K562 (cell line): ENCODE measurements at regions not wholly inside any gene's neighbourhood (a gene's known extent, or its start where the extent isn't known, plus 50 kb on each side); places are given as distances from the start of the nearest gene placed in this dataset.

Experiments used
- ATAC-seq: fragments of 200-7000 bp; cut with Tn5 transposase; 3 replicates; pipeline ENCODE4 v1.9.1; 2020; ENCODE audit warnings: moderate library complexity
- BruUV-seq: library from RNA; stranded (reverse); fragments of 400-500 nt; replicated peaks from 2 replicates; lab custom pipeline; 2021; lab: Mats Ljungman, UMichigan
- CTCF ChIA-PET: fragments of 300-600 bp; formaldehyde crosslinking; extraction: SDS; loops from one replicate; lab custom pipeline; 2021; ENCODE audit warnings: low intra/inter-chr PET ratio; lab: Yijun Ruan, JAX
- POLR2A ChIA-PET: fragments of 300-600, 350-650 bp; sonication (Branson Sonifier 250); formaldehyde crosslinking; extraction: SDS; loops from one replicate; lab custom pipeline; 2021; ENCODE audit warnings: antibody characterized with exemption, inconsistent platforms; lab: Yijun Ruan, JAX
- DNase-seq, 4 experiments: peaks; one replicate each; pipeline versions ENCODE4 v3.0.0 to v3.0.0-alpha.2; 2011 to 2018; ENCODE audit warnings: low spot score in 3 of 4, mixed read lengths in 3 of 4; ENCODE audit errors: extremely low read depth in 1 of 4
- FAIRE-seq: peaks from 2 replicates; lab custom pipeline; 2011; peaks lifted over from hg19 to GRCh38; lab: Jason Lieb, UNC
- H2AFZ ChIP-seq: 2 replicates; pipeline ENCODE4 v1.6.0; 2011; ENCODE audit warnings: low read depth, low read length, control low read depth, inconsistent platforms
- H3K27ac ChIP-seq: fragments of 200-600 bp; 3 replicates; pipeline ENCODE4 v1.8.0; 2011; ENCODE audit warnings: low read depth, mild to moderate bottlenecking, control low read depth, inconsistent platforms, low read length, moderate library complexity, mixed read lengths; ENCODE audit errors: extremely low read depth
- H3K27me3 ChIP-seq, 2 experiments: fragments of 300-600 bp in 1 of 2; 2 replicates in 1 of 2; 3 replicates in 1 of 2; pipeline versions ENCODE4 v1.6.0 to v1.8.0; 2011; ENCODE audit warnings: inconsistent platforms in 2 of 2, low read length in 2 of 2, mild to moderate bottlenecking in 1 of 2, mixed read lengths in 1 of 2, moderate library complexity in 1 of 2; ENCODE audit not compliant: control insufficient read depth in 2 of 2, insufficient read depth in 2 of 2
- H3K36me3 ChIP-seq: fragments of 300-600 bp; 3 replicates; pipeline ENCODE4 v1.8.0; 2011; ENCODE audit warnings: mild to moderate bottlenecking, low read length, inconsistent platforms; ENCODE audit not compliant: control insufficient read depth, insufficient read depth
- H3K4me1 ChIP-seq, 2 experiments: fragments of 200-600 bp in 1 of 2; replicated peaks in 1 of 2; 2 replicates in 1 of 2; 3 replicates in 1 of 2; pipeline versions ENCODE4 v1.5.1 to v1.8.0; 2011; ENCODE audit warnings: inconsistent platforms in 2 of 2, low read length in 2 of 2, mild to moderate bottlenecking in 1 of 2, mixed read lengths in 1 of 2, moderate library complexity in 1 of 2; ENCODE audit not compliant: control insufficient read depth in 2 of 2, insufficient read depth in 2 of 2
- H3K4me2 ChIP-seq: 2 replicates; pipeline ENCODE4 v1.6.1; 2011; ENCODE audit warnings: low read length, control low read depth, inconsistent platforms, mixed read lengths; ENCODE audit not compliant: insufficient read depth
- H3K4me3 ChIP-seq: fragments of 200-600 bp; sonication (generic), shearing (Covaris generic); 2 replicates; pipeline ENCODE4 v1.5.1; 2016; ENCODE audit warnings: control low read depth, inconsistent platforms
- H3K79me2 ChIP-seq: fragments of 200-600 bp; 3 replicates; pipeline ENCODE4 v1.8.0; 2011; ENCODE audit warnings: low read length, inconsistent platforms; ENCODE audit not compliant: control insufficient read depth, insufficient read depth
- H3K9ac ChIP-seq, 2 experiments: 2 replicates each; pipeline versions ENCODE4 v1.6.0 to v1.6.1; 2011; ENCODE audit warnings: low read depth in 2 of 2, low read length in 2 of 2, control low read depth in 1 of 2, inconsistent platforms in 1 of 2, mild to moderate bottlenecking in 1 of 2, mixed read lengths in 1 of 2; ENCODE audit not compliant: insufficient read depth in 1 of 2
- H3K9me1 ChIP-seq: one replicate; pipeline ENCODE4 v1.6.0; 2011; ENCODE audit warnings: inconsistent platforms, mild to moderate bottlenecking, low read length, moderate library complexity; ENCODE audit not compliant: control insufficient read depth, insufficient read depth
- H3K9me3 ChIP-seq: replicated peaks from 2 replicates; pipeline ENCODE4 v1.5.1; 2011; ENCODE audit warnings: low read depth, low read length, inconsistent platforms; ENCODE audit not compliant: control insufficient read depth, insufficient read depth
- H4K20me1 ChIP-seq: replicated peaks from 2 replicates; pipeline ENCODE4 v1.6.1; 2011; ENCODE audit warnings: low read length, inconsistent platforms, mixed read lengths; ENCODE audit not compliant: control insufficient read depth, insufficient read depth
- CBFB ChIP-seq: sonication (generic); formaldehyde crosslinking; IDR thresholded peaks from 2 replicates; pipeline ENCODE4 v1.4.0; 2020; ENCODE audit warnings: mild to moderate bottlenecking, missing genetic modification reagents
- NUFIP1 ChIP-seq: fragments of 450-650 bp; IDR thresholded peaks from 2 replicates; pipeline ENCODE4 v1.6.1; 2018; ENCODE audit not compliant: partially characterized antibody
- ZBTB49 ChIP-seq: sonication (generic); formaldehyde crosslinking; IDR thresholded peaks from 2 replicates; pipeline ENCODE4 v1.8.0; 2022; ENCODE audit warnings: missing genetic modification reagents, mild to moderate bottlenecking, borderline replicate concordance
- ZNF695 ChIP-seq: fragments of 450-650 bp; formaldehyde crosslinking; IDR thresholded peaks from 2 replicates; pipeline ENCODE4 v1.4.0; 2020; ENCODE audit warnings: mild to moderate bottlenecking, moderate library complexity
- WGBS: fragments of 100-300 bp; shearing (Covaris generic); methylation state at CpG from one replicate; pipeline ENCODE4 v1.1.6; 2016; ENCODE audit warnings: low coverage, mixed read lengths; ENCODE audit not compliant: insufficient coverage; ENCODE audit errors: missing lambda C conversion rate; 5-methylcytosine and 5-hydroxymethylcytosine counted together
- in situ Hi-C: fragments of 300-500 bp; cut with MboI; formaldehyde crosslinking; loops from 4 replicates; pipeline ENCODE4 v1.15.0; 2018; ENCODE audit warnings: inconsistent platforms, mixed read lengths
- intact Hi-C: fragments of 100-400 bp; cut with micrococcal nuclease; formaldehyde crosslinking; loops from 2 replicates; pipeline ENCODE4 v1.14.2; 2022

- TF ChIP-seq ZBTB49 = no peak
Observed at GRCh38 chr2:76027761-76028160, 317.0 kb upstream of the GCFC2 start (continued).

GRCh38 chr2:76019128-76019527, 308.4 kb upstream of the GCFC2 start:
- Histone ChIP-seq H3K27ac (no peak overlapping the region), H3K27me3 (no peaks in the 10 kb centered on the region), H3K79me2 (no peaks in the 10 kb centered on the region), H3K4me1 (no peaks in the 10 kb centered on the region), H4K20me1 (no peaks in the 10 kb centered on the region), H3K4me2 (no peak overlapping the region), H3K9me3 (no peaks in the 10 kb centered on the region), H2AFZ (no peak overlapping the region), H3K4me3 (no peak overlapping the region), H3K9me1 (no peaks in the 10 kb centered on the region), H3K9ac (no peak overlapping the region), H3K36me3 (no peaks in the 10 kb centered on the region)
- ATAC-seq (no peak), DNase-seq (no peak), FAIRE-seq (no peak)
- POLR2A ChIA-PET = no interaction called here
- CTCF ChIA-PET = no interaction called here
- intact Hi-C loops (no loop called here), in situ Hi-C loops (no loop called here)
- 46% methylated on average over 2 of the region's 2 CpGs for WGBS
- BruUV-seq = no TSS peak
- TF ChIP-seq ZNF695 (CRISPR knock-in tag) (no peak), NUFIP1 (no peak), CBFB (CRISPR knock-in tag) (no peak)
